GM15510 (cell line): ENCODE measurements at regions not wholly inside any gene's neighbourhood (a gene's known extent, or its start where the extent isn't known, plus 50 kb on each side); places are given as distances from the start of the nearest gene placed in this dataset.

Source experiments
- POLR2A ChIP-seq: IDR thresholded peaks from 3 replicates; pipeline ENCODE4 v1.6.1; 2011; ENCODE audit warnings: borderline replicate concordance; ENCODE audit not compliant: insufficient read length; ENCODE audit errors: extremely low read depth

GRCh38 chr20:53718142-53719021, 124.7 kb upstream of the ZNF217 start:
- no peak for TF ChIP-seq POLR2A

GRCh38 chr20:53716395-53716794, 122.8 kb upstream of the ZNF217 start:
- no peak for TF ChIP-seq POLR2A

GRCh38 chr20:53714524-53714923, 120.9 kb upstream of the ZNF217 start:
- TF ChIP-seq POLR2A, result no peak

GRCh38 chr20:53713328-53714056, 119.9 kb upstream of the ZNF217 start:
- no peak for TF ChIP-seq POLR2A

GRCh38 chr20:53712212-53712977, 118.8 kb upstream of the ZNF217 start:
- TF ChIP-seq POLR2A, result no peak

GRCh38 chr20:53711333-53712211, 117.9 kb upstream of the ZNF217 start:
- no peak for TF ChIP-seq POLR2A

- TF ChIP-seq POLR2A, result no peak
Observed at GRCh38 chr20:53708129-53708968, 114.7 kb upstream of the ZNF217 start.

GRCh38 chr20:53707371-53708055, 113.9 kb upstream of the ZNF217 start:
- no peak for TF ChIP-seq POLR2A

- no peak for TF ChIP-seq POLR2A
Observed at GRCh38 chr20:53706466-53707370, 113.1 kb upstream of the ZNF217 start.

- no peak for TF ChIP-seq POLR2A
Observed at GRCh38 chr20:53706008-53706465, 112.4 kb upstream of the ZNF217 start.

- TF ChIP-seq POLR2A, result no peak
Observed at GRCh38 chr20:53702617-53703016, 109.0 kb upstream of the ZNF217 start.

GRCh38 chr20:53699906-53700305, 106.3 kb upstream of the ZNF217 start:
- TF ChIP-seq POLR2A, result no peak
